ENCODE measurements at regions not wholly inside any gene's neighbourhood (a gene's known extent, or its start where the extent isn't known, plus 50 kb on each side); places are given as distances from the start of the nearest gene placed in this dataset.
"Not testable (repeated sequence)": the region's sequence is repeated elsewhere in the genome, so short reads cannot be mapped to it uniquely, and the experiment has no call there.

DNA sequence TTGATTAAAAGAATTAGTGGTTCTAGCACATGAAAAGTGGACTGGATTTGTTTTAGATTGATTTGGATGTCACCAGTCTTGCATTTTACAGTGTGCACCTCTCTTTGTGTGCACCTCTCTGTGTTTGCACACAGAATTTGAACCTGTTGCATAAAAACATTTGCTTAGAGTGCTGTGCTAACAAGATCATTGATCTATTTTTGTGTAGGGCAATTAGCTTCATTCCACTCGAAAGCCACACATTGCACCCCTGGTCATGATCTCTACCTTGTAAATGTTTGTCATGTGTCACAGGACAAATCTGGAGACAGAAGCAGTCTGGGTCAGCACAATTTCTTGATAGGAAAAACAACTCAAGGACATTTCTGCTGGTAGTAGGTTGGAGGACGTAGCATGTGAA is 258.7 kb upstream of the LINC00305 start:
- DNase-seq (ENCODE audit: low spot score), result no peak

- no peak for DNase-seq (ENCODE audit: low spot score)
These were observed 256.3 kb upstream of the LINC00305 start for GRCh38 chr18:64405161-64405560.

GRCh38 chr18:64403784-64404503 is 255.1 kb upstream of the LINC00305 start:
- DNase-seq (ENCODE audit: low spot score), result no peak

DNA sequence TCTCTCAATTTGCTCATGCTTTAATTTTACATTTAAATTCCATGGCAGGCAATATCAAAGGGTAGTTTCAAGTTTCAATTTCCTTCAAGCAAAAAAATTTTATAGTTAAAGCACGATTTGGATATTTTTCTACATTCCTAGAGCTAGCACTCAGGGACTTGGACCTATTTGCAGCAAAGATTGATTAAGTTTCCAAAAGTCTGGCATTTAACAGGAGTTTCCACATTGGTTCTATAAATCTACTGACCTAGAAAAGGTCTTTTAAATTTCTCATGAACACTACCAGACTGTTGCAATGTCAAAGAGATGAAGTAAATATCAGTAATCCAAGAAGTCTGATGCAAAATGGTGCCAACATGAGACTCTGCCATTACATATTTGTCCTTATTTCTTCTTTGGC is 253.7 kb upstream of the LINC00305 start:
- DNase-seq (ENCODE audit: low spot score), result no peak

GRCh38 chr18:64401268-64402060 is 252.6 kb upstream of the LINC00305 start:
- DNase-seq (ENCODE audit: low spot score), result no peak

- DNase-seq (ENCODE audit: low spot score), result no peak
These were observed 250.7 kb upstream of the LINC00305 start for GRCh38 chr18:64399566-64399965.

DNA sequence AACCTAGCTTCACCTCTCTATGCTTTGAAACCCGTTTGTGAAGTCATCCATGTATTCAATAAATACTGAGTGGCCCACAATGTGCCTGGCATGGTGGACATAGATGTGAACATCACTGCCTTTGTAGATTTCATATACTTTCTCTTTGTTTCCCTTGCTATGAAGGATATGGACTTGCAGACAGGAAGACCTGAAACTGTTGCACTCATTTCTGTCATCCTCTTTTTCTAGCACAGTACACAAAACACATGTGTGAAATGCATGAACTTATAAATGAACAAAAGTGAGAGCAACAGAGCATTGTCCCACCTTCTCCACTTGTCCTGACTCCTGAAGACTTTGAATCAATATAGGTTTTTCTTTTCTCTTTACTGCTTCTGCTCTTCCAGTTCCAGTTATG is 249.4 kb upstream of the LINC00305 start:
- DNase-seq (ENCODE audit: low spot score), result no peak

DNA sequence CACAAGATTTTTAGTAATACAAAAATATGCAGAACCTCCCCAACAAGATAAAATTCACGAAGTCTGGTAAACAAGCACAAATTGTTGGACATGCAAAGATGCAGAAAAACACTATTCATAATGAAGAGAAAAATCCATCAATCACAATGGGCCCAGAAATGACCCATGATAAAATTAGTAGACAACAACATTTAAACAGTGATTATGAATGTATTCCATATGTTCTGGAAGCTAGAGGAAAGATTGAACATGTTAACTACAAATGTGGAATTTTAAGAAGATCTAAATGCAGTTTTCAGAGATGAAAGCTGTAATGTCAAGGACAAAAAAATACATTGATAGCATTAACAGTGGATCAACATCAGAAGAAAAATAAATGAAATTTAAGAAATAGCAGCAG is 243.3 kb upstream of the LINC00305 start:
- no peak for DNase-seq (ENCODE audit: low spot score)

DNA sequence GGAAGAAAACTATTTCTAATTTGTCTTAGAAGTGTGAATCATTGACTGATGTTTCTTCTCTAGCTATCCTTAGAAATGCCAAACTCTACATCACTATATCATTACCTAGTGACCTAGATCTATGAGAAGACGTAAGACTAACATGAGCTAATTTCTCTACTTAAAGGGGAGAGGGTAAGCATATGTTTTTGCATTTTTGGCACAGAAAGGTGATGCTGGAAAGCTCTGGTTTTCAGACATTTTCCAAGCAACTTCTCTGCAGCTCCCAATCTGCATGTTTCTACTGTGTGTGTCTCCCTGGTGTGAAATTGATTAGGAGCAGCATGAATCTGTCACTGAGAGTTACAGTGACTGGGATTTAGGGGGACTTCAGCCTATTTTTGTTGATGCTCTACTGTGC is 235.2 kb upstream of the LINC00305 start:
- no peak for DNase-seq (ENCODE audit: low spot score)

DNA sequence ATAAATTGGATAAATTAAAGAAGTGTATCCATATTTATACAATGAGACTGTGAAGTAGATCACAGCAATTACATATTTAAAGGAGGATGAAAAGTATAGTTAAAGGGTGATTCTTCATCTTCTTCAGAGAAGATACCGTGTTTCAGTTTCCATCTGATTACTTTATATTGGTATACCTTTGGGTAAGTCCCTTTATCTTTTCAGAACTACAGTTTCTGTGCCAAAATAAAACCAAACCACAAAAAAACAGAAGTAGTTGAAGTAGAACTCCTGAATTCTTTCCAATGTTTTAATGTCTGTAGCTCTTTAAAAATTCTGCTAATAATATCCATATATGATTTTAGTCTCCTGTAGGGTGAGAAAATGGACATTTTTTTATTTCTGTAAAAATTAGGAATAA is 231.2 kb upstream of the LINC00305 start:
- no peak for DNase-seq (ENCODE audit: low spot score)

- no peak for DNase-seq (ENCODE audit: low spot score)
These were observed 230.8 kb upstream of the LINC00305 start for GRCh38 chr18:64379662-64380061.

GRCh38 chr18:64377446-64377845 is 228.6 kb upstream of the LINC00305 start:
- DNase-seq (ENCODE audit: low spot score), result no peak

GRCh38 chr18:64372850-64373249 is 224.0 kb upstream of the LINC00305 start:
- DNase-seq (ENCODE audit: low spot score), result no peak

GRCh38 chr18:64369830-64370440 is 221.0 kb upstream of the LINC00305 start:
- not testable (repeated sequence) for DNase-seq (ENCODE audit: low spot score)

DNA sequence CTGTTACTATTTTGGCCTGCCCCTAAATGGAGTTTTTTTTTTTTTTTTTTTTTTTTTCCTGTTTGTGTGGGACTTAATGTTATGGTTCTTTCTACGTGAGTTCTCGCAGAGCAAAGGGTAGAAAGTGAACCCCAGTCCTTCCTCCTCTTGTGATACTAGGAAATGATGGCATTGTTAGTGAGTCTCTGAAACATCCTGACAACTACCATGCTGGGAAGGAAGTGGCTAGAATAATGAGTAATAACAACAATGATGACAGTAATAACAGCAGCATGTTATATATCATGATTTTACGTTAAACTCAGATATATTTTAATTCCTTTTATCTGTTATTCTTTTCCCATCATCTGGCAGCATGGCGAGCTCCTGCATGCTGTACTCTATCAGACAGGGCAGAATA is 216.2 kb upstream of the LINC00305 start:
- DNase-seq (ENCODE audit: low spot score), result no peak

GRCh38 chr18:64337673-64338072 is 188.8 kb upstream of the LINC00305 start:
- DNase-seq (ENCODE audit: low spot score), result no peak

GRCh38 chr18:64337018-64337417 is 188.1 kb upstream of the LINC00305 start:
- no peak for DNase-seq (ENCODE audit: low spot score)

DNA sequence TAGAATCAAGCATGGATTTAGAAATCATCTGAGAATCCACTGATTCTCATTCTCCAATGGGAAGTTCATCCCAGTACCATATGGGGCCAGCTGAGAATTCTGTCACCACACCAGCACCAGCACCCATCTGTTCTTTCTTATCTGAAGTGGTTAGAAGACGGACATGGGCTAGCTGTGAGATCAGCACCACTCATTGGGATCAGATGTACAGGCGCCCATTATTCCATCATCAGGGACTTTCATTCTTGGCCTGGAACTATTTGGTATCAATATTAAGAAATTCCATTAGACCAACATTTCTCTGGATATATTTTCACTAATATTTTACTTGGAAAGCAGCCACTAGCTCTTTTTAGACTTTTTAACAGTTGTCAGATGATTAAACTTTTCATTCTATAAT is 185.9 kb upstream of the LINC00305 start:
- DNase-seq (ENCODE audit: low spot score), result no peak

- DNase-seq (ENCODE audit: low spot score), result peak; percentile 71
These were observed 184.7 kb upstream of the LINC00305 start for GRCh38 chr18:64333584-64333983.

GRCh38 chr18:64332835-64333234 is 183.9 kb upstream of the LINC00305 start:
- DNase-seq (ENCODE audit: low spot score), result no peak

- no peak for DNase-seq (ENCODE audit: low spot score)
These were observed 182.5 kb upstream of the LINC00305 start for GRCh38 chr18:64331419-64331818.

- DNase-seq (ENCODE audit: low spot score), result no peak
These were observed 182.0 kb upstream of the LINC00305 start for GRCh38 chr18:64330931-64331330.

- no peak for DNase-seq (ENCODE audit: low spot score)
These were observed 181.3 kb upstream of the LINC00305 start for GRCh38 chr18:64330161-64330560.
